ENCODE measurements at regions not wholly inside any gene's neighbourhood (a gene's known extent, or its start where the extent isn't known, plus 50 kb on each side); places are given as distances from the start of the nearest gene placed in this dataset.

DNA sequence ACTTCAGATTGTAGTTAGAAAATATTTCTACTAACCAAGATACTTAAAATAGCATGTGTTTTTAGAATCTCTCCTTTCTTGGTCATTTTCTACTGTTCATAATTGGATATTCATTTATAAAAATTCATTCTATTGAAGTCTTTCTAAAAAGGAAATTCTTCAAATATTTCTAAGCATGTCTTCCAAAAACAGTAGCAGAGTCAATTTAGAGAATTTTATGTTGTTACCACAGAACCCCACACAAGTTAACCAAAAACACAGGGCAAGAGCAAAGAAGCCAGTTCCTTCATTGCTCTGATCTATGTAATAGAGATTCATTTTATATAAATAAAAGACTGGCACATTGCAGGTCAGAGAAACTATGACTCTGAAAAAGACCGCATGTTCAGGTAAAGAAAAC lies 345.1 kb upstream of the PITX2 start:
- DNase-seq: no peak

DNA sequence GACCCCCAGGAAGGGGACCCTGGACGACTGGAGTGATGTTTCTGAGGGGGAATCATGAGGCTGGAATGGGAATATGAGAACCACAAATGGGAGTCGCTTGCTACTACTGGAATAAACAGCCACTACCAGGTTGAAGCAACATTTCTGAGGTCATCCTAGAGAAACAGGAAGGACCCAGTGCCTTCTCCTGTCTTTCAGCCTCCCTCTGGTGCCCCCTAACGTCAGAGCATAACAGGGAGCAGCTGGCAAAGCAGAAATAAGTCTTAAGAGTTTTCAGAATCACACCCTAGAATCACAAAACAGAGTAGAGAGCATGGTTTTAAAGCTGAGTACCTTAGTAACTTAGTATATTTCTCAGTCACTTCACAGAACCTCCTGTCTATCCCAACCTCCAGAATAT lies 347.8 kb upstream of the PITX2 start:
- DNase-seq: peak; percentile 74

DNA sequence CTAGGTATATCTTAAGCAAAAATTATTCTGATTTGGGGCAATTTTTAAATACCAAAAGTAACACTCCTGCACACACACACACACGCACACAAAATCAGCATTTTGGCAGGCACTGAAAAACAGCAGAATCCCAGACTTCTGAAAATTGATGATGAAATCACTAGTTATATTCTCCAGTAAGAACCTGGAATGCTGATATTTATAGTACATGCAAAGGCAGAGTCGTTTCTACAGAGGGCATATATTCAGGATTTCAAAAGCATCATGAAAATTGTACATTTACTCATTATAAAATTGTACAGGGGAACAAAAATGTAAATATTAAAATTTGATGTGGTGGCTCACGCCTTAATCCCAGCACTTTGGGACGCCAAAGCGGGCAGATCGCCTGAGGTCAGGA lies 352.5 kb upstream of the PITX2 start:
- no peak for DNase-seq

DNA sequence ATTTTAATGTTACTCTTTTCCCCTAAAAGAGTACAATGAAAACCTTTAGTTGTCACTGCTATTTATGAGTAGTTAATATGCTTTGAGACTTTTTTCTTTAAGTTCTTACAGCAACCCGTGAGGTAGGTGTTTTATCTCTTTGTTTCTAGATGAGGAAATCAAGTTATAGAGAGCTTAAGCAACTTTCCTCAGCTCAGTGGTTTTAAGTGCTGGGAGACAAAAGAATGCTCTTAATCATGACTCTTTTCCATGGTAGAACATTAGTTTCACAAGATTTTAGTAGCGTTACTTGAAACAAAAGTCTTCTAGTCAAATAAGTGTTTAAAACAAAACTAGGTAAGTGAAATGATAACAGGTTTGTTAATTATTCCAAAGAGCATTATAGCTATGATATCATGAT lies 354.7 kb upstream of the PITX2 start:
- no peak for DNase-seq

DNA sequence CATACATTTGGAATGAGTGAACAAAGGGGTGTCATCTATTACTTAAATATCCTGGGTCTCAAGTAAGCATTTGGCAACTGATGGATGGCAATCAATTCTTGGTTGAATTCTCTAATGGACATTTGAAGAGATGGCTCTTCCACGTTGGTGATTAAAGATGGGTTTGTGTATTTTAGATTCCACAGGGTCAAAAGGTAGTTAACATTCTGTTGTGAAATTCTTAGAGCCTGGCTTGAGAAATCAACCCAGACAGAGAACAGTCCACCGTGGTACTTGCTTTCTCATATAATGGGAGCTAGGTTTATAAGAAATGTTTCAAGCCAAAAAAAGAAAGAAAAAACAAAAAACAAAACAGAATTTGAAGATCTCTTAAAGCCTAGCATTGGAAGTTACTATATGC lies 355.9 kb upstream of the PITX2 start:
- DNase-seq: no peak

DNA sequence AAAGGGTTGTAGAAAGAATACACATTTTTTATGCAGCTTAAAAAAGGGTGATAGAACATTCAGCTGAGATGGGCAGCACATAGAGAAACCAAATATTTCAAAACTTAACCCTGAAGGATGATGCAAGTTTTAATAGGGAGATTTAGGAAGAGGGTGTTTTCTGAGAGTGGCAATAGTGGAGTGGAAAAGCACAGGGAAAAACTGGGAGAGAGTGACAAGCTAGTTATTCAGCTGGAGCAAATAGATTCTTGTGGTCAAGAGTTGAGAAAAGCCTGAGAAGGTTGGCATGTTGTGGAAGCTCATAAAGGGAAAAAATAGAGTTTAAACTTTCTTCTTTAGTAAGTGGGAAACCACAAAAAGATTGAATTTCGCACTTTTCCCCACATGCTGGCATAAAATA lies 359.6 kb upstream of the PITX2 start:
- DNase-seq: no peak

DNA sequence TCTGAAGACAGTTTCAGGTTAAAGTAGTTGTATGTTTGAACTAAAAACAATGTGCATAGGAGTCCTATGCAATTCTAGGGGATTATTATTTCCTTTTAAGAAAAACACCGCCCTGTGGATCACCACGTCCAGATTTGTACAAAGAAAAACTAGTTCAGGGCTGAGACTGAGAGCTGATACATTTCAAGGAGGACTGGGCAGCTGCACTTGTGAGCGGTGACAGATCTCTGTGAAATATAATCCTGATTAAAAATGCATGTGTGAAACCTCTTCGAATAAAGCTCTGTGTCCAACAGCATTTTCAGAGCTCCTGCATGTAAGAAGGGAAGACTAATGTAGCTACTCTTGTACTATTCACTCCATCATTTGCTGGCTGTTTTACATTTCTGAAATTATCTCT lies 365.8 kb upstream of the PITX2 start:
- no peak for DNase-seq

DNA sequence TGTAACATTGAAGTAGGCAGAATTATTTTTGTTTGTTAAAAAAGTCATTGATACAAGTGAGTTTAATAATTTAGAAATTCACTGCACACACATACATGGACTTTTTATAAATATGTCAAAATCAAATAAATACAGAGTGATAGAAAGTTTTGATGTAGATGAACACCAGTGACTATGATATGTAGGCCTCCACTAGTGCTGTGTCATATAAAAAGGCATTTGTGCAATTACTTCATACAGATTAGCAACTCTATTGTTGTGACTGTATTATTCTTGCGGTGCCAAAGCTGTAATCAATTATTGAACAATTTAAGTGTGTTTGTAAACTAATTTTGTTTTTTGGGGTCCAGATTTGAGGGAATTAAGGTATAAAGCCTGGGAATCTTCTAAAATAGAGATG lies 366.2 kb upstream of the PITX2 start:
- DNase-seq: no peak

DNA sequence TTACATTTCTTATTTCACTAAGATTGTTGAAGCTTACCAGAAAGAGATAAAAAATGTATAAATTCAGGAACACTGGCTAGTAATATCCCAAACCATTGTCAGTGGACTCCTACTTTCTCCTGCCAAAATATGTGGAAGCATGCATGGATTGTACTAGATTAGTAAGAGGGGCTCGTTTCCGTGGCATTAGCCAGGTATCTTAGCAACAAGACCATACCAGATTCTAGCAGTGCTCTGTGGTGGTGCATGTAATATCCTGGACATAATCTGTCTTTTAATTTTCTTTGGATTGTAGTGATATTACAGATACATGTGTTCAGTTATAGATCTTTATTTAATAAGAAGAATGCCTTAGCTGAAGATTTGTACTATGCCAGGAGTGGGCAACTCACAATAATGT lies 371.9 kb upstream of the PITX2 start:
- DNase-seq: no peak

DNA sequence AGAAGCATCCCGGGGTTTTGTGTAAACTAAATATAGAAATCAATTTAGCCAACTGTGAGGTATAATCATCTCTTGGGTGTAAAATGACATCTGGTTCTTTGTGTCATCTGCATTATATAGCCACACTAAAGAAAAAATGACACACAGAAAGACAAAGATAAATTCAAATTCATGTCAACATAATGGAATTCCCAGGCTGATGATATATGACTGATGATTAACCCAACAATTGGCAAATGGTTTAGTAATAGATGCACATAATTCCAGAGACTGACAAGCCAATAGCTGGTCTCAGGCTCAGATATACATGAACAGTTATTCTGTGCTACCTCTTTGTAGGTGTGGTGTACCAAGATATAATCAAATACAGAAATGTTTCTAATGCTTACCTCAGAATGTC lies 375.4 kb upstream of the PITX2 start:
- no peak for DNase-seq

DNA sequence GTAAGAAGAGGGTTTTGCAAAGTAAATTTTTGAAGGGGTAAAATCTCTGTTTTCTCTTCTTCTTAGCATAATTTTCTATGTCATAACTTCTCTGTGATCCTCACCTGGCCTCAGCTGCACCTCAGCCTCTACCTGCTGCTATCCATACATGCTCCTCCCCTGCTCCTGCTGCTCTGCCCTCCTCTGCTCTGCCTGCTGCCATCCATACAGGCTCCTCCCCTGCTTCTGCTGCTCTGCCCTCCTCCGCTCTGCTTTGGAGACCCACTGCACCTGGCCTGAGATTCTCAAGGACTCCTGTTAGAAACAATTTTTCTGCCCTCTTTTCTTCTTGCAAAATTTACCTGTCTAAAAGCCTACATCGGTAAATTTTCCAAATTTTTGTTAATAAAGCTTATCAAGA lies 388.6 kb upstream of the PITX2 start:
- no peak for DNase-seq

DNA sequence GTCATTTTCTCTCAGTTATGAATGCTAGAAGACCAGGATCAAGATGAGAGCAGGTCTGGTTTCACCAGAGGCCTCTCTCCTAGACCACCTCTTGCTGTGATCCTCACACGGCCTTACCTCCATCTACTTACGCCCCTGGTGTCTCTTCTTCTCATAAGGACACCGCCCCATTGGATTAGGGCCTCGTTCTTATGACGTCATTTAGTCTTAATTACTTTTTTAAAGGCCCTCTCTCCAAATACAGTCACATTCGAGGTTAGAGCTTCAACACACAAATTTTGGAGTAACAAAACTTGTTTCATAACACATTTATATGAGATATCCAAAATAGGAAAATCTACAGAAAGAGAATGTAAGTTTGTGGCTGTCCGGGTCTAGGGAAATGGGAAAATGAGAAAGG lies 391.0 kb upstream of the PITX2 start:
- DNase-seq: no peak

DNA sequence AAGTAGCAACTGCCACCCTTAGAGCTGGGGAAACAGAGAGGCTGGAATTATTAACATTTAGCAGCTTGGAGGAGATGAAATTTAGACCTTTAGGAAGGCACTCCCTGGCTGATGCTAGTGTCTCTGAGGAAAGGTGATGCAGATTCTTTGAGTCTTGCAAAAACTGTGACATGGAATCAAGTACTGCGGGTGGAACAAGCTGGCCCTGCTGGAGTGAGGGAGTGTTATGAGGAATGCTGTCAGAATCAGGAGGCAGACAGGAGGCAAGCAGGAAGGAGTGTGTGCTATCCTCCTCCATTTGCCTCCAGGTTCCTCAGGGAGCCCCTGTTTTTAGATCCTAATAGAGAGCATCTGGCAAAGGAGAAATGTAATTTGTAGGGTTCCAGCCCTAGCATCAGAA lies 391.7 kb upstream of the PITX2 start:
- DNase-seq: no peak

DNA sequence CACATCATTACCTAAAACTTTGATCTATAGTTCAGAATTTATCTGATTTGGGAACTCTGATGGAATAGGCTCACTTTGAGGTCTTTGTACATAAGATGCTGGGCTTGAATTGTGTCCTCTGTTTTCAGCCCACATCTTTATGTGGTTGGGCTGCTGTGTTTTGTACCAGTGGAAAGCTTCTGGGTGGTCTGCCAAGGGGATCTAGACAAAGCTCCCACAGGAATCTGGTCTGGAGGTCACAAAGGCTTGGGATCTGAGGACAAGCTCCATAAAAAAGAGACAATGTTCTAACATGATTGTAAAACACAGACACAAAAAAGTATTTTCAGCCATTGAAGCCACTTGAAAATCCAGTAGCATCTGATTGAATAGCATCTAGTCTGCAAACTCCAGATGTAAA lies 393.5 kb upstream of the PITX2 start:
- DNase-seq: no peak

DNA sequence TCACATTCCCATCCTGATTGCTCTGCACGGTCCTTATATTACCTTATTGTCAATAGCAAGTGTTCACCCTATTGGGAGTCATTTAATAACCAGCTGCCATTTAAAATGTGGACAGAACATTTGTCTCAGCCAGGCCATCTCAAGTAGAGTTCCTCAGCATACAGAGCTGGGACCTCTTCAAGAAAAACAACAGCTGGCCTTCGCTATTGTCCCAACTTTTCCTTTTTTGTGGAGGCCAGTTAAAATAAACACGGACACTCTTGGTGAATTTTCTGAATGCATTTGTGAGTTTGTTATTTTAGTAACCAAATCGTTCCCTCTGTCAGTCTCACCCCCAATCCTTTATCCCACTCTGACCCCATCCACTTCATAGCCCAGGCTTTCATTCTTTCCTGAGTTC lies 395.3 kb upstream of the PITX2 start:
- DNase-seq: no peak

DNA sequence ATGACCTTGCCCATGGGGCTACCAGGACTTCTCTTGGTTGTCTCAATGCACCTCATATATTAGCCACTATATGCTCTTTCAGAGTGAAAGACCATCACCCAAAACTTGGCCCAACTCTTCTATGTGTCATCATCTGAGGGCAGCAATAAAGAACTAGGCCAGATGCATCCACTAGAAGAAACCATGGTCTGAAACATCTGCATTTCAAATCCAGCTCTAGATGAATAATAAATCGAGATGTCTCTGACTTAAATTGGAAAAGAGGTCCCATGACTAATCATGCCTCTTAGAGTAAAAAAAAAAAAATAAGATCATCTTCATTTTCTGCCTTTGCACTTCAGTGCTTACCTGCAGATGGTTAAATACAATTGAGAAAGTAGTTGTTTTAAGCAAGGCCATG lies 397.6 kb upstream of the PITX2 start:
- DNase-seq: no peak

DNA sequence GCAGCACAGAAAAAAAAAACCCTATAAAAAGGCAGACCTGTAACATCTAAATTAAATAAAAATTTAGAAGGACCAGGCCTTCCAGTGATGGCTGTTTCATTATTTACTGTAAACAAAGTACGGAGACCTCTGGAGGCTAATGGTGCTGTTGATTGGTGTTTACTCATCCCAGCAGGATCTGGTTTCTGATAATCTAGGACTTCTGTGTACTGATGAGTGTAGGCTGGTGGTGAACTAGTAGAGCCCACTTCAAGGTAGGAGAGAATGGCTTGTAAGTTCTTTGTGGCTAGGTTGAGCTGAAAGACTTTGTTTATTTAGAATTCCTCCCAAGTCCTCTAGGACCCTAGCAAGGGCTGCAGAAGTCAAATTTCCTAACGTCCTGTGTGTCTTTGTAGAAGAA lies 398.1 kb upstream of the PITX2 start:
- no peak for DNase-seq

DNA sequence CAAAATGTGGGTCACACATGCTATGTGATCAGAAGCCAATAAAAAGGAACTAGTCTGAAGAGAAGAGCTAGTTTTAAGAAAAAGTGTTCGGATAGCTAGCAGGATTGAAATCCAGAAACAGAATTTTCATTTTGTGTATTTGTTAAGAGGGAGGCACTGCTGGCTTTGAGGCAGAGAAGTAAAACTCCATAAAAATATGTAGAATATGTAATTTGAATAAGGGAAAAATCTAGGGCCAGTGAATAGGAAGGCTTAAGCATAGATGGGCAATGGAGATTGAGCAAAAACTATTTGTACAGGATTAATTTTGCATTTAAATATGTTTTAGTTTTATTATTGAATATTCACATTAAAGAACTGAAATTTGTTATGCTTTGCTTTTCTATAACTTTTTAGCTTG lies 399.9 kb upstream of the PITX2 start:
- DNase-seq: no peak

DNA sequence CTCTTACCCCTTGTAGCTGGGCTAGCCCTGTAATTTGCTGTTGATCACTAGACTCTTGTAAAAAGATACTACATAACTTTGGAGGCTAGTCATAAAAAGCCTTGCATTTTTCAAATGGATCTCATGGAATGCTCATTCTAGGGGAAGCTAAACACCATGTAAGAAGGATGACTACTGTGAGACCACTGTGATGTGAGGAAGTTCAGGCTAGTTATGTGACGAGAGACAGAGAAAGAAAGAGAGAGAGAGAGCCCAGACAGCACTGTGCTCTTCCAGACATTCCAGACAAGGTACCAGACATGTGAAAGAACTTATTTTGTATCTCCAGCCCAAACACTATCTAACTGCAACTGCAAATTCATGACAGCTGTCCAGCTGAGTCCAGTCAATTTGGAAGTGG lies 404.6 kb upstream of the PITX2 start:
- DNase-seq: no peak

DNA sequence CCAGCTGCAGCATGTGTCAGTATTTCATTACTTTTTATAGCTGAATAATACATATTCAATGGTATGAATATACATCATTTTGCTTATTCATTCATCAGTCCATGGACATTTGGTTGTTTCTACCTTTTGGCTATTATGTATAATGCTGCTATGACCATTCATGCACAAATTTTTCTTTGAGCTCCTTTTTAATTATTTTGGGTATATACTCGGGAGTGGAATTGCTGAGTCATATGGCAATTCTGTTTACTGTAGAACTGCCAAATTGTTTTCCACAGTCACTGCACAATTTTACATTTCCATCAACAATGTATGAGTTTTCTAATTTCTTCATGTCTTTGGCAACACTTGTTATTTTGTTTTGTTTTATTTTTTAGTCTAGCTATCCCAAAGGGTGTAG lies 405.9 kb upstream of the PITX2 start:
- DNase-seq: no peak

DNA sequence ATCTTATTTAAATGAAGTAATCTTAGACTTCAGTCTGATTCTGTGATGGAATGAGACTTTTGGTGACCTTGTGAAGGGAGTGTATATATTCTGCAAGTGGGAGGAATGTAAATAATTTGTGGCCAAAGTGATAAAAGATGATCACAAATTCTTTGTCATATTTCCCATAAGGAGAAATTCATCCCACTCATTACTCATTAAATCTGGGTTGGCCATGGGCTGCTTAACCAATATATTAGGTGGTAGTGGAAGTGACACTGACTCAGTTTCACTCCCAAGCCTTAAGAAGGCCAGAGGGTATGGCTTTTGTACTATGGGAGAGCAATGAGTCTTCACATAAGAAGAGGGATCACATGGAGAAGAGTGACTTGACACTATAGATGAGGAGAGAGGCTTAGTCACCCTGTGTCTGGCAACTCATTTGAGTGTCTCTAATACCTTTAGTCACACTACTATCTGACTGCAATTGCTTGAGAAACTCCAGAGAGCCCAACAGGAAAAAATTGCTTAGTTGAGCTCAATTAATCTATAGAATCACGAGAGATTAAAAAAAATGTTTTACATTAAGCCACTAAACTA lies 408.2 kb upstream of the PITX2 start:
- no peak for DNase-seq

DNA sequence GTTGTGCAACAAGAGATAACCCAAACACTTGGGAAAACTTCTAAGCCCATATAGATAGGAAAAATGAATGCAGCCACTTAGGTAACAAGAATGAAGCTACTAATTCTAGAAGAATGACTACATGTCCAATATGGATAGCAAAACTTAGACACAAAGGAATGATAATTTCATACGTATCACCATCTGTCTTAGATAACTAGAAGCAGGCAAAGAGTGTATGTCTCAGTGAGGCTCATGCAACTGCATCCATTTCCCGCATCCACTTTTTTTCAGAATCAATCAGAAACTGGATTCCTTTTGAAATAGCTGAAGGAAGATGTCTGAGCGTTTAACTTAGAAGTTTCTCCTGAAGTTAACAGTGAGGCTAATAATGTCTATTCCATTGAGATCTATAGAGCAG lies 408.7 kb upstream of the PITX2 start:
- DNase-seq: no peak

DNA sequence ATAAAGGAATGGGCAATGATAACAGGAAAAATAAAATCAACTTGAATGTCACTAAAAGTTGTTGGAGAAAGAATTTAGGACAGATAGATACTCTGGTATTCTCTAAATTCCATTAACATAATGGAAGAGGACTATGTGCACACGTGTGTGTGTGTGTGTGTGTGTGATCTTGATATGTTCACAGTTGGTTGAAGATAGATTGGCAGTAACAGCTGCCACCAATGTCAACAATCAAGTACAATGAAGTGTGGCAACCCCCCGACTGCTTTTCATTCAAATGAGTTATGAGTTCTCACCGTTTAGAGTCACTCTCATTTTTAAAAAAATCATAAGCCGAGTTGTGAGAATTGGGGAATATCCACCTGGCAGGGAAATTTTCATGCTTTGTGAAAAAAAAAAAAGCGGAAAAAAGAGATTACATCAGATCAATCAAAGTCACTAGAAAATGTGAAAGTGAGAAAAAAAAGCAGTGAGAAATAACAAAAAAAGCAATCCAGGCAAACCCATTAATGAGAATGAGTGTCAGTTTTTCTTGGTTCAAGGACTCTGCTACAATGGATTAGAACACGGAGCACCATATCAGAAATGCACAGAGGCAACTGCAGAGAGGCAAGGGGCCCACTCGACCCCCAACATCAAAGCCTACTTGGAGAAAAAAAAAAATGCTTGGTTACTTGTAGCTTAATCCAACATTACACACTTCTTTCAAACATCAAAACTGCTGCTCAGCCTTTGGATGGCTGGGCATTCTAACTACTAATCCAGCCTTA lies 414.9 kb upstream of the PITX2 start:
- no peak for DNase-seq

DNA sequence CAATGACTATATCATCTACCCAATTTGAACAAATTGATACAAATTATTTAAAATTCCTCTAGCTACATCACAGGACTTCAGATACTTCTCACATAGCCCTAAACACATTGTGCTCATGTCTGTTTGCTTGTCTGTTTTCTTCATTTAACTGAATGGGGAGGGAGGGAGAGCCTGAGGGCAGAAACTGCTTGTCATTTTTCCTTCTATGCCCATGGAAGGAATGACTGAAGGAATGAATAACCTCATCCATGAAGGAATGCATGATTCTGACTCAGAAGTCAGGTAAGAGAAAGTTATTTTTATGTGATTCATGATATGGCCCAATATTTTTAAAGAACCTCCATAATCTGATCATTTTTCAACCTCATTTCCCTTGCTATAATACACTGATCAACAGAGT lies 418.0 kb upstream of the PITX2 start:
- DNase-seq: no peak

DNA sequence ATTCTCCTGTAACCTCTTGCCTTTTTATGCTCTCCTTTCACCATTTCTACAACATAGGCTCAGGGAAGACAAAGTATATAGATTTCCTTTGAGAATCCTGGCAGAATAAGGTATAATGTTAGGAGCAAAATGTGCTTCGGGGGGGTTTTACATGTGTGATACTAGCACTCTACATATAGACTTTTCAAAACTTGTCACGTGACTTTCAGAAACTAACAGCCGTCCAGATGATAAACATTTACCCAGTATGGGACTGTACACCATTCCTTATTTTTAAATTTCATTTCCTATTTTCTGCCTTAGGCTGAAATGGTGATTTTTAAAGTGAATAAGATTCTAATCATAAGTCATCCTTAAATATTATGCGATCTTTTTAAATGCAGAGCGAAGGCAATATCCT lies 420.4 kb upstream of the PITX2 start:
- no peak for DNase-seq

All from MV-4-11 (cell line).